H1 (cell line): ENCODE measurements at regions not wholly inside any gene's neighbourhood (a gene's known extent, or its start where the extent isn't known, plus 50 kb on each side); places are given as distances from the start of the nearest gene placed in this dataset.

Experiments used
- CTBP2 ChIP-seq: IDR thresholded peaks from 2 replicates; pipeline ENCODE4 v1.7.0; 2011; ENCODE audit warnings: borderline replicate concordance, mild to moderate bottlenecking, moderate library complexity, mixed read lengths, low read length; ENCODE audit not compliant: insufficient read depth, insufficient read length
- EGR1 ChIP-seq: IDR thresholded peaks from 2 replicates; pipeline ENCODE4 v1.6.1; 2011; ENCODE audit warnings: low read depth, low read length, borderline replicate concordance
- EZH2 ChIP-seq: fragments of 200-600 bp; sonication (generic); IDR thresholded peaks from 2 replicates; pipeline ENCODE4 v1.7.1; 2012; ENCODE audit warnings: low read depth, mild to moderate bottlenecking, moderate library complexity, low read length, inconsistent platforms; ENCODE audit not compliant: severe bottlenecking
- SAP30 ChIP-seq: fragments of 300-600 bp; sonication (generic); IDR thresholded peaks from 2 replicates; pipeline ENCODE4 v1.7.1; 2012; ENCODE audit warnings: low read length, moderate library complexity, mild to moderate bottlenecking, inconsistent platforms; ENCODE audit not compliant: insufficient read depth, insufficient replicate concordance
- SRF ChIP-seq: IDR thresholded peaks from 2 replicates; pipeline ENCODE4 v1.6.1; 2011; ENCODE audit warnings: mild to moderate bottlenecking, low read depth, low read length, moderate library complexity
- TBP ChIP-seq: IDR thresholded peaks from 2 replicates; pipeline ENCODE4 v1.6.1; 2011; ENCODE audit warnings: low read depth, low read length, improper control_type of control experiment
- TCF12 ChIP-seq: IDR thresholded peaks from 2 replicates; pipeline ENCODE4 v1.6.1; 2011; ENCODE audit warnings: low read depth, mild to moderate bottlenecking, low read length
- TF ChIP-seq, protein P1 (sequence below), 3 experiments: IDR thresholded peaks; 1 replicate in 2 of 3; 2 replicates in 1 of 3; pipeline versions ENCODE4 v1.5.1 to v1.6.1; 2011; ENCODE audit warnings: low read length in 3 of 3, mild to moderate bottlenecking in 3 of 3, inconsistent platforms in 2 of 3, low read depth in 1 of 3, moderate library complexity in 1 of 3; ENCODE audit not compliant: insufficient read depth in 1 of 3; ENCODE audit errors: control extremely low read depth in 1 of 3

DNA sequence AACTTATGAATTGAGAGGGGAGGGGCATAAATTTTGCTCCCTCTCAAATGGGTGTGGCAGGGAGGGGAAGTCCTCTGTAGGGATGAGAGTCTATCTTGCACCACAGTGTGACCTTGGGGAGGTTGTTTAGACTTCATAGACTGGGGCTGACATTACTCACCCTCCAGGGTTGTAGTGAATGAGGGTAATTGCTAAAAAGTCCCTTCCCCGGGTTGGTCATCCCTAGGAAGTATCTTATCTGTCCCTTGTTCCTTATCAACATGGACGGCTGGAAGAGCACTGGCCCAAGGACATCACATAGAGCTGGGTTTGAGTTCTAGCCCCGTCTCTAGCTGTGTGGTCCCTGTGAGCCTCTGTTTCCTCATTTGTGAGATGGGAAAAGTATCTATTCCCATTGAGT, 52.4 kb upstream of the SLC2A1 start (continued):
- TF ChIP-seq EZH2 (no peak), TBP (no peak), TCF12 (no peak), SRF (no peak), EGR1 (no peak), SAP30 (no peak), CTBP2 (no peak)
- TF ChIP-seq, protein P1, sequence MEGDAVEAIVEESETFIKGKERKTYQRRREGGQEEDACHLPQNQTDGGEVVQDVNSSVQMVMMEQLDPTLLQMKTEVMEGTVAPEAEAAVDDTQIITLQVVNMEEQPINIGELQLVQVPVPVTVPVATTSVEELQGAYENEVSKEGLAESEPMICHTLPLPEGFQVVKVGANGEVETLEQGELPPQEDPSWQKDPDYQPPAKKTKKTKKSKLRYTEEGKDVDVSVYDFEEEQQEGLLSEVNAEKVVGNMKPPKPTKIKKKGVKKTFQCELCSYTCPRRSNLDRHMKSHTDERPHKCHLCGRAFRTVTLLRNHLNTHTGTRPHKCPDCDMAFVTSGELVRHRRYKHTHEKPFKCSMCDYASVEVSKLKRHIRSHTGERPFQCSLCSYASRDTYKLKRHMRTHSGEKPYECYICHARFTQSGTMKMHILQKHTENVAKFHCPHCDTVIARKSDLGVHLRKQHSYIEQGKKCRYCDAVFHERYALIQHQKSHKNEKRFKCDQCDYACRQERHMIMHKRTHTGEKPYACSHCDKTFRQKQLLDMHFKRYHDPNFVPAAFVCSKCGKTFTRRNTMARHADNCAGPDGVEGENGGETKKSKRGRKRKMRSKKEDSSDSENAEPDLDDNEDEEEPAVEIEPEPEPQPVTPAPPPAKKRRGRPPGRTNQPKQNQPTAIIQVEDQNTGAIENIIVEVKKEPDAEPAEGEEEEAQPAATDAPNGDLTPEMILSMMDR (IDR thresholded peaks at IDR 0.05; ENCODE audit: control extremely low read depth in 1 of 3, insufficient read depth in 1 of 3, low read depth in 1 of 3, low read length in 3 of 3) = no peak
